Mesendoderm (in vitro differentiated cells): ENCODE measurements at regions not wholly inside any gene's neighbourhood (a gene's known extent, or its start where the extent isn't known, plus 50 kb on each side); places are given as distances from the start of the nearest gene placed in this dataset.

Experiments used
- DNase-seq: peaks from one replicate; pipeline ENCODE4 v3.0.0; 2013
- H2AK5ac ChIP-seq: 2 replicates; pipeline ENCODE4 v1.6.1; 2013; ENCODE audit warnings: low read length, inconsistent platforms
- H2BK120ac ChIP-seq: 2 replicates; pipeline ENCODE4 v1.6.1; 2013; ENCODE audit warnings: low read depth, mild to moderate bottlenecking, low read length, moderate library complexity, mixed read lengths
- H2BK15ac ChIP-seq: replicated peaks from 2 replicates; pipeline ENCODE4 v1.6.1; 2013; ENCODE audit warnings: low read depth, mild to moderate bottlenecking, moderate library complexity
- H2BK5ac ChIP-seq: 2 replicates; pipeline ENCODE4 v1.6.1; 2013; ENCODE audit warnings: low read length, inconsistent platforms
- H3K18ac ChIP-seq: 2 replicates; pipeline ENCODE4 v1.6.1; 2013; ENCODE audit warnings: mild to moderate bottlenecking, low read length, mixed read lengths
- H3K23ac ChIP-seq: one replicate; pipeline ENCODE4 v1.6.1; 2013; ENCODE audit warnings: low read length
- H3K27ac ChIP-seq: 2 replicates; pipeline ENCODE4 v1.5.1; 2013; ENCODE audit warnings: low read depth, mild to moderate bottlenecking, inconsistent platforms, low read length, moderate library complexity
- H3K27me3 ChIP-seq: 2 replicates; pipeline ENCODE4 v1.6.1; 2013; ENCODE audit warnings: low read length, control low read depth, mild to moderate bottlenecking, inconsistent platforms; ENCODE audit not compliant: insufficient read depth, poor library complexity
- H3K36me3 ChIP-seq: 2 replicates; pipeline ENCODE4 v1.6.1; 2013; ENCODE audit warnings: low read length, inconsistent platforms; ENCODE audit not compliant: control insufficient read depth, insufficient read depth
- H3K4ac ChIP-seq: one replicate; pipeline ENCODE4 v1.6.1; 2013; ENCODE audit warnings: low read depth, mild to moderate bottlenecking, low read length, moderate library complexity
- H3K4me1 ChIP-seq: 2 replicates; pipeline ENCODE4 v1.6.1; 2013; ENCODE audit warnings: low read depth, low read length, inconsistent platforms; ENCODE audit not compliant: control insufficient read depth
- H3K4me2 ChIP-seq: 2 replicates; pipeline ENCODE4 v1.6.1; 2013; ENCODE audit warnings: low read length
- H3K4me3 ChIP-seq: 2 replicates; pipeline ENCODE4 v1.5.1; 2013; ENCODE audit warnings: mild to moderate bottlenecking, low read length
- H3K56ac ChIP-seq: one replicate; pipeline ENCODE4 v1.6.1; 2013; ENCODE audit warnings: low read length
- H3K79me1 ChIP-seq: 2 replicates; pipeline ENCODE4 v1.6.1; 2013; ENCODE audit warnings: low read length, inconsistent platforms
- H3K79me2 ChIP-seq: 2 replicates; pipeline ENCODE4 v1.6.1; 2013; ENCODE audit warnings: mild to moderate bottlenecking, low read length; ENCODE audit not compliant: control insufficient read depth, insufficient read depth
- H3K9ac ChIP-seq: 2 replicates; pipeline ENCODE4 v1.6.1; 2013; ENCODE audit warnings: low read length, inconsistent platforms
- H4K5ac ChIP-seq: one replicate; pipeline ENCODE4 v1.6.1; 2013; ENCODE audit warnings: low read length
- H4K8ac ChIP-seq: one replicate; pipeline ENCODE4 v1.6.1; 2013; ENCODE audit warnings: low read depth, mild to moderate bottlenecking, control low read depth, low read length, moderate library complexity
- WGBS: extraction: QIAGEN DNeasy Blood & Tissue Kit; methylation state at CpG from one replicate; pipeline ENCODE4 v1.1.7; 2013; ENCODE audit warnings: low lambda C conversion rate, missing lambda C conversion rate; ENCODE audit not compliant: insufficient coverage; ENCODE audit errors: extremely low coverage; 5-methylcytosine and 5-hydroxymethylcytosine counted together

- no peak overlapping the region for H3K23ac ChIP-seq
- no peaks in the 10 kb centered on the region for H3K27me3 ChIP-seq
- no peaks in the 10 kb centered on the region for H3K79me2 ChIP-seq
- H3K27ac ChIP-seq: no peak overlapping the region
- H3K18ac ChIP-seq: no peak overlapping the region
- no peak overlapping the region for H3K4ac ChIP-seq
- H4K5ac ChIP-seq: no peak overlapping the region
- H3K56ac ChIP-seq: no peak overlapping the region
- H2BK5ac ChIP-seq: no peak overlapping the region
- no peak overlapping the region for H3K4me3 ChIP-seq
- no peak overlapping the region for H2BK15ac ChIP-seq
- no peak overlapping the region for H2AK5ac ChIP-seq
- H3K36me3 ChIP-seq: no peaks in the 10 kb centered on the region
- DNase-seq: no peak
- no CpG with 5 or more reads among the region's 5 CpGs for WGBS
- no peaks in the 10 kb centered on the region for H3K79me1 ChIP-seq
- peaks cover 5% of the 10 kb centered on the region for H3K4me1 ChIP-seq
- H4K8ac ChIP-seq: no peak overlapping the region
- H2BK120ac ChIP-seq: no peak overlapping the region
- no peak overlapping the region for H3K9ac ChIP-seq
- H3K4me2 ChIP-seq: no peak overlapping the region
Observed at GRCh38 chr9:79384091-79384490, 187.7 kb upstream of the TLE4 start.

GRCh38 chr9:79384501-79384900 is 187.3 kb upstream of the TLE4 start:
- no peaks in the 10 kb centered on the region for H3K36me3 ChIP-seq
- no peak overlapping the region for H3K9ac ChIP-seq
- no CpG with 5 or more reads among the region's 1 CpG for WGBS
- no peak overlapping the region for H3K27ac ChIP-seq
- no peaks in the 10 kb centered on the region for H3K79me1 ChIP-seq
- H2AK5ac ChIP-seq: no peak overlapping the region
- no peak overlapping the region for H4K5ac ChIP-seq
- no peak overlapping the region for H2BK5ac ChIP-seq
- H3K4me2 ChIP-seq: no peak overlapping the region
- no peak overlapping the region for H3K23ac ChIP-seq
- no peak overlapping the region for H2BK120ac ChIP-seq
- no peak overlapping the region for H3K4me3 ChIP-seq
- H3K79me2 ChIP-seq: no peaks in the 10 kb centered on the region
- no peak overlapping the region for H2BK15ac ChIP-seq
- H3K4me1 ChIP-seq: peaks cover 5% of the 10 kb centered on the region
- no peak for DNase-seq
- no peak overlapping the region for H4K8ac ChIP-seq
- H3K27me3 ChIP-seq: no peaks in the 10 kb centered on the region
- H3K4ac ChIP-seq: no peak overlapping the region
- H3K18ac ChIP-seq: no peak overlapping the region
- H3K56ac ChIP-seq: no peak overlapping the region

DNA sequence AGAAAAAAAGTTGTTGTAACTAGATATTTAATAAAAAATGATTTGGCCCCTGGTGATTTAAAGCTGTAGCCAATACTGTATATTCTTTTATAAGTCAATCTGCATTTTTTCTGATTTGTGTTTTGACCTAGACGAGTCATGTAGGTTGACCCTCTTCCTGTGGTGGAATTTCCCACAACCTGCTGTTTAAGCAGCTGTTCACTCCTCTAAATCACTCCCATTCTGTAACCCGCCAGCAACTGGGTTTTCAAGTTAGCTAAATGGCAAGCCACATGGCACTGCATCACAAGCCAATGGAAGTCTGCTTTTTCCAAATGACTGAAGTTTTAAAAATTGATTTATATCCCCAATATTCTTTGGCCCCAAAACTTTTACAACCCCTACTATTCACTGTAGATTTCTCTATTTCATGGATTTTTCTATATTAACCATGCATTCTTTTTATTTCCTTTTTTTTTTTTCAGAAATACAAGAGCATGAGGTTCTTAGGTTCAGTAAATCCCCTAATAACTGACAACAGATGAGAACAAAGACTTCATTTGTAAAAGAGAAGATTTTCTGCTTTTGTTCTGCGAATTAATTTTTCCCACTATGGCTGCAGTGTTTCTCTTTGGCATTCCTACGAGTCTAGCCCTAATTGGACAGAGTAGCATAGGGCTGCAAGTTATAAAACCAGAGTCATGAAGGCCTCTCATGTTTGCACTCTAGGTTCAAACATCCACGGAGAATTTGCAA is 184.5 kb upstream of the TLE4 start:
- Histone ChIP-seq H3K27ac (no peak overlapping the region), H3K79me2 (no peaks in the 10 kb centered on the region), H3K23ac (no peak overlapping the region), H3K56ac (no peak overlapping the region), H2BK120ac (no peak overlapping the region), H3K9ac (no peak overlapping the region), H3K4me2 (no peak overlapping the region), H3K4me3 (no peak overlapping the region), H2BK15ac (no peak overlapping the region), H2AK5ac (no peak overlapping the region), H3K36me3 (no peaks in the 10 kb centered on the region), H3K4ac (no peak overlapping the region), H3K4me1 (peaks cover 4% of the 10 kb centered on the region), H4K8ac (no peak overlapping the region), H3K27me3 (no peaks in the 10 kb centered on the region), H3K18ac (no peak overlapping the region), H4K5ac (no peak overlapping the region), H3K79me1 (no peaks in the 10 kb centered on the region), H2BK5ac (no peak overlapping the region)
- no CpG with 5 or more reads among the region's 5 CpGs for WGBS
- DNase-seq: no peak

GRCh38 chr9:79390077-79390698 is 181.6 kb upstream of the TLE4 start:
- no CpG with 5 or more reads among the region's 5 CpGs for WGBS
- no peak overlapping the region for H3K27ac ChIP-seq

DNA sequence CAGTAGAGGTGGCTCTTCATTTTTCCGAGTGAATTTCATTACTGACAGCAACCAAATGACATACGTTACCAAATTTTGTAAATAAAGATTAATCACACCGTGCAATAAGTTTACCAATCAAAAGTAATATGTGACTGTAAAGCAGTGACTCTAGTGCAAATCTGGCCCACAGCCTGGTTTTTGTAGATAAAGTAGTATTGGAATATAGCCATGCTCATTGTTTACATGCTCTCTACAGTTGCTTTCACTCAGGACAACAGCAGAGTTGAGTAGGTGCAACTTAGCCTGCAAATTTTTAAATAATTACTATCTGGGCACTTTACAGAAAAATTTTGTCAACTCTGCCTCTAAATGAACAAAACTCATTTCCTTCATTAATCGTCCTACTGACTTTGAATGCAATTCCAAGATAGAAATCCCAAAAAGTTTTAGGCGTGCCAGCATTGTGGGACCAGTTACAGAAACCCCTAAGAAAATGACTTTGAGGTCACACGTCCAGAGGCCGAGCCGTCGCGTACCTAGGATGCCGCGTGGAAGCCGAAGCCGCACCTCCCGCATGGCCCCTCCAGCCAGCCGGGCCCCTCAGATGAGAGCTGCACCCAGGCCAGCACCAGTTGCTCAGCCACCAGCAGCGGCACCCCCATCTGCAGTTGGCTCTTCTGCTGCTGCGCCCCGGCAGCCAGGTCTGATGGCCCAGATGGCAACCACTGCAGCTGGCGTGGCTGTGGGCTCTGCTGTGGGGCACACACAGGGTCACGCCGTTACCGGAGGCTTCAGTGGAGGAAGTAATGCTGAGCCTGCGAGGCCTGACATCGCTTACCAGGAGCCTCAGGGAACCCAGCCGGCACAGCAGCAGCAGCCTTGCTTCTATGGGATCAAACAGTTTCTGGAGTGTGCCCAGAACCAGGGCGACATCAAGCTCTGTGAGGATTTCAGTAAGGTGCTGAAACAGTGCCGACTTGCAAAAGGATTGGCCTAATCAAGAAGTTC is 180.7 kb upstream of the TLE4 start:
- H3K18ac ChIP-seq: no peak overlapping the region

More at GRCh38 chr9:79390077-79390698, 181.6 kb upstream of the TLE4 start:
- H3K79me1 ChIP-seq: no peaks in the 10 kb centered on the region
- H3K4ac ChIP-seq: no peak overlapping the region
- H3K36me3 ChIP-seq: no peaks in the 10 kb centered on the region
- no peak for DNase-seq
- no peak overlapping the region for H2BK15ac ChIP-seq
- no peak overlapping the region for H4K5ac ChIP-seq
- no peak overlapping the region for H3K23ac ChIP-seq
- H3K4me1 ChIP-seq: peaks cover 1% of the 10 kb centered on the region
- H3K79me2 ChIP-seq: no peaks in the 10 kb centered on the region
- H2AK5ac ChIP-seq: no peak overlapping the region
- no peak overlapping the region for H3K56ac ChIP-seq
- H3K18ac ChIP-seq: no peak overlapping the region
- no peak overlapping the region for H3K9ac ChIP-seq
- no peak overlapping the region for H3K4me2 ChIP-seq
- H3K27me3 ChIP-seq: no peaks in the 10 kb centered on the region
- H3K4me3 ChIP-seq: no peak overlapping the region
- H4K8ac ChIP-seq: no peak overlapping the region
- H2BK5ac ChIP-seq: no peak overlapping the region
- H2BK120ac ChIP-seq: no peak overlapping the region

More for the DNA sequence above, 180.7 kb upstream of the TLE4 start:
- Histone ChIP-seq H3K27me3 (no peaks in the 10 kb centered on the region), H3K56ac (no peak overlapping the region), H2AK5ac (no peak overlapping the region), H3K9ac (no peak overlapping the region), H3K4me2 (no peak overlapping the region), H2BK120ac (no peak overlapping the region), H3K27ac (no peak overlapping the region), H4K5ac (no peak overlapping the region), H4K8ac (no peak overlapping the region), H2BK15ac (no peak overlapping the region), H2BK5ac (no peak overlapping the region), H3K4me3 (no peak overlapping the region), H3K4me1 (peaks cover 2% of the 10 kb centered on the region), H3K36me3 (no peaks in the 10 kb centered on the region), H3K4ac (no peak overlapping the region), H3K79me2 (no peaks in the 10 kb centered on the region), H3K23ac (no peak overlapping the region), H3K79me1 (no peaks in the 10 kb centered on the region)
- WGBS: no CpG with 5 or more reads among the region's 28 CpGs
- DNase-seq: no peak
